Fibroblast of lung (primary cell): ENCODE measurements at regions not wholly inside any gene's neighbourhood (a gene's known extent, or its start where the extent isn't known, plus 50 kb on each side); places are given as distances from the start of the nearest gene placed in this dataset.
A peak's percentile ranks its signal among the peaks of the same experiment; 100 is the strongest.

Experiments
- DNase-seq, 2 donors: peaks; one replicate each; pipeline versions ENCODE4 v3.0.0 to v3.0.0-alpha.2; 2010; ENCODE audit warnings: low read depth in 2 of 2
- H2AFZ ChIP-seq: 2 replicates; pipeline ENCODE4 v1.5.1; 2012; ENCODE audit warnings: low read length, control low read depth, inconsistent platforms
- H3K27ac ChIP-seq: 2 replicates; pipeline ENCODE4 v1.5.1; 2011; ENCODE audit warnings: low read length, control low read depth; ENCODE audit not compliant: insufficient read depth
- H3K27me3 ChIP-seq: 2 replicates; pipeline ENCODE4 v1.5.1; 2011; ENCODE audit warnings: mild to moderate bottlenecking, low read length; ENCODE audit not compliant: control insufficient read depth, insufficient read depth
- H3K36me3 ChIP-seq: 2 replicates; pipeline ENCODE4 v1.5.1; 2011; ENCODE audit warnings: low read length; ENCODE audit not compliant: control insufficient read depth, insufficient read depth
- H3K4me1 ChIP-seq: 2 replicates; pipeline ENCODE4 v1.5.1; 2011; ENCODE audit warnings: low read length; ENCODE audit not compliant: control insufficient read depth, insufficient read depth; ENCODE audit errors: extremely low read depth
- H3K4me2 ChIP-seq: 2 replicates; pipeline ENCODE4 v1.5.1; 2011; ENCODE audit warnings: low read length, control low read depth; ENCODE audit not compliant: insufficient read depth; ENCODE audit errors: extremely low read depth
- H3K4me3 ChIP-seq, 4 experiments: fragments of 200-600 bp in 1 of 4; sonication (generic) in 1 of 4; replicated peaks in 1 of 4; 2 replicates each; pipeline ENCODE4 v1.5.1; 2011 to 2016; ENCODE audit warnings: low read length in 4 of 4, low read depth in 3 of 4, mild to moderate bottlenecking in 3 of 4, control low read depth in 2 of 4, inconsistent platforms in 1 of 4, mixed read lengths in 1 of 4; ENCODE audit not compliant: insufficient read depth in 1 of 4; ENCODE audit errors: control extremely low read depth in 1 of 4
- H3K79me2 ChIP-seq: 2 replicates; pipeline ENCODE4 v1.5.1; 2012; ENCODE audit warnings: mild to moderate bottlenecking, low read length, inconsistent platforms; ENCODE audit not compliant: control insufficient read depth, insufficient read depth
- H3K9ac ChIP-seq: 2 replicates; pipeline ENCODE4 v1.5.1; 2011; ENCODE audit warnings: mild to moderate bottlenecking, low read length, control low read depth; ENCODE audit not compliant: insufficient read depth
- H3K9me3 ChIP-seq: 2 replicates; pipeline ENCODE4 v1.5.1; 2012; ENCODE audit warnings: low read depth, low read length; ENCODE audit not compliant: control insufficient read depth, insufficient read depth
- H4K20me1 ChIP-seq: 2 replicates; pipeline ENCODE4 v1.5.1; 2011; ENCODE audit warnings: low read length; ENCODE audit not compliant: control insufficient read depth, insufficient read depth; ENCODE audit errors: extremely low read depth
- EZH2 ChIP-seq: IDR thresholded peaks from 2 replicates; pipeline ENCODE4 v1.5.1; 2012; ENCODE audit warnings: low read length, control low read depth, mild to moderate bottlenecking; ENCODE audit errors: missing control alignments
- TF ChIP-seq, protein P1 (sequence below), 2 donors: IDR thresholded peaks in 1 of 2; conservative IDR thresholded peaks in 1 of 2; 1 replicate in 1 of 2; 2 replicates in 1 of 2; pipeline ENCODE4 v1.5.1; 2011 to 2012; ENCODE audit warnings: low read length in 2 of 2, control low read depth in 1 of 2, inconsistent platforms in 1 of 2, low read depth in 1 of 2, mild to moderate bottlenecking in 1 of 2

DNA sequence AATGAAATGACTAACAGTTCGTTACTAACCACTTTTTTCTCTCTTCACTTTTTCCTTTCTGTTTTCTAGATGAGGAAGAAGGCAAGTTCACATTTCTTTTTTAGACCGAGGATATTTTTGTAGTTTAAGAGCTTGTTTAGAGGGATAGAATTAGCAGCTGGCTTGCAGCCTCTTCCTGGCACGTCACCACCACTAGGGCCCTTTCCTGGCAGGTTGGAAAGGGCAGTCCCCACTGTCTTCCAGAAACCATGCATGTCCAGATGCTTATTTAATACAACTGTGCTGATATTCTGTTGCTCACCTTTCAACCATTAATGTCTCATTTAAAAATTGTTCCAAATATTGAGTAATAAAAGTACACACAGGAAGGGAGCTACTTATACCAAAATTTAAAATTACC is 209.5 kb upstream of the PACRGL start:
- no peaks in the 10 kb centered on the region for H3K4me1 ChIP-seq
- no peaks in the 10 kb centered on the region for H3K9me3 ChIP-seq
- no peak overlapping the region for H2AFZ ChIP-seq
- no peak overlapping the region for H3K4me3 ChIP-seq
- no peaks in the 10 kb centered on the region for H3K27me3 ChIP-seq
- no peak for DNase-seq
- H3K27ac ChIP-seq, result no peak overlapping the region
- H3K79me2 ChIP-seq, result no peaks in the 10 kb centered on the region
- H3K4me2 ChIP-seq, result no peak overlapping the region
- H3K9ac ChIP-seq, result no peak overlapping the region
- no peaks in the 10 kb centered on the region for H3K36me3 ChIP-seq
- H4K20me1 ChIP-seq, result no peaks in the 10 kb centered on the region
- TF ChIP-seq, protein P1, sequence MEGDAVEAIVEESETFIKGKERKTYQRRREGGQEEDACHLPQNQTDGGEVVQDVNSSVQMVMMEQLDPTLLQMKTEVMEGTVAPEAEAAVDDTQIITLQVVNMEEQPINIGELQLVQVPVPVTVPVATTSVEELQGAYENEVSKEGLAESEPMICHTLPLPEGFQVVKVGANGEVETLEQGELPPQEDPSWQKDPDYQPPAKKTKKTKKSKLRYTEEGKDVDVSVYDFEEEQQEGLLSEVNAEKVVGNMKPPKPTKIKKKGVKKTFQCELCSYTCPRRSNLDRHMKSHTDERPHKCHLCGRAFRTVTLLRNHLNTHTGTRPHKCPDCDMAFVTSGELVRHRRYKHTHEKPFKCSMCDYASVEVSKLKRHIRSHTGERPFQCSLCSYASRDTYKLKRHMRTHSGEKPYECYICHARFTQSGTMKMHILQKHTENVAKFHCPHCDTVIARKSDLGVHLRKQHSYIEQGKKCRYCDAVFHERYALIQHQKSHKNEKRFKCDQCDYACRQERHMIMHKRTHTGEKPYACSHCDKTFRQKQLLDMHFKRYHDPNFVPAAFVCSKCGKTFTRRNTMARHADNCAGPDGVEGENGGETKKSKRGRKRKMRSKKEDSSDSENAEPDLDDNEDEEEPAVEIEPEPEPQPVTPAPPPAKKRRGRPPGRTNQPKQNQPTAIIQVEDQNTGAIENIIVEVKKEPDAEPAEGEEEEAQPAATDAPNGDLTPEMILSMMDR (conservative IDR thresholded peaks at IDR 0.05 in 1 of 2, IDR thresholded peaks at IDR 0.05 in 1 of 2; ENCODE audit: low read depth in 1 of 2, low read length in 2 of 2), result peak in 1 of 2 donors; percentile 12
- TF ChIP-seq EZH2, result no peak

DNA sequence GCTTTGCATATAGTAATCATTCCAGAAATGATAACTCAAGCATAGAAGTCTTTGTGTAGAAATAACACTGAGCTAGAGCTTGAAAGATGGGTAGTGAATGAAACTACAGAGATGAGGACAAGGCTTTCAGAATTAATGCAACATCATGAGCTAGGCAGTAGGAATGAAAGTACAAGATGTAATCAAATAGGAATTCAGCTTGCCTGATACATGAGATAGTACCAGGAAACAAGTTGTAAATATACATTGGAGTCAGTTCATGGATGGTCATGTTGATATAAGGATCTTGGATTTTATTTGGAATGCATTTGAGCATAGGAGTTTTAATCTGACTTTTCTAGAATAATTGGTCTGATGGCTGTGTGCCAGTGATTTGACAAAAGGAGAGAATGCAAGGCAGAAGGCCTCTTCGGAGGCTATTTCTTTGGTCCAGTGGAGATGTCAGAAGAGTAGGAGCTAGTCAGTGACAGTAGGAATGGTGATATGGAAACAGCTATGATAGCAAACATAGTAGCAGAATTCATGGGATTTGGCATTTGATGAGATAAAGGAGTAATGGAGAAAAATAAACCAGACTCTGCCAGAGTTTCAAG is 206.4 kb upstream of the PACRGL start:
- Histone ChIP-seq H3K9me3 (no peaks in the 10 kb centered on the region), H3K9ac (no peak overlapping the region), H3K27me3 (no peaks in the 10 kb centered on the region), H3K27ac (no peak overlapping the region), H3K4me1 (no peaks in the 10 kb centered on the region), H3K4me3 (no peak overlapping the region), H3K4me2 (no peak overlapping the region), H4K20me1 (no peaks in the 10 kb centered on the region), H3K79me2 (no peaks in the 10 kb centered on the region), H3K36me3 (no peaks in the 10 kb centered on the region), H2AFZ (no peak overlapping the region)
- TF ChIP-seq, protein P1 (conservative IDR thresholded peaks at IDR 0.05 in 1 of 2, IDR thresholded peaks at IDR 0.05 in 1 of 2; ENCODE audit: low read depth in 1 of 2, low read length in 2 of 2), result no peak
- no peak for TF ChIP-seq EZH2
- peak; percentile 55 to 58 for DNase-seq

DNA sequence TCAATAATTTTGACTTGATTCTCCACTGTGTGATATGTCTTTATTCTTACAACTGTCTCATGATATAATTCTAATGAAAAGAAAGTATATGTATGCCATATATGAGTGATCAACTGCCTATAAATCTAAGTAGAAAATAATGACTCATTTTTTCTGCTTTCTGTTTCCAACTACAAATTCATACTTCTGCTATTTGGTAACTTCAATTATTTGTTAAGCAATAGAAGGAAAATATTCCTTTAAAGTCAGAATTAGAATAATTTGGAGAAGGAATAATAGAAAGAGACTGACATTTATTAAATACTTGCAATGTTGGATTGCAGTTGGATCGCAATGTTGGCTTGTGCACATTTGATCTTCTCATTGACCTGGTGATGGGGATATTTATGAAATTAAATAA is 204.2 kb upstream of the PACRGL start:
- no peak overlapping the region for H3K4me2 ChIP-seq
- H3K4me3 ChIP-seq, result no peak overlapping the region
- no peaks in the 10 kb centered on the region for H4K20me1 ChIP-seq
- H3K27me3 ChIP-seq, result no peaks in the 10 kb centered on the region
- no peak overlapping the region for H2AFZ ChIP-seq
- H3K79me2 ChIP-seq, result no peaks in the 10 kb centered on the region
- H3K9ac ChIP-seq, result no peak overlapping the region
- H3K9me3 ChIP-seq, result no peaks in the 10 kb centered on the region
- H3K36me3 ChIP-seq, result no peaks in the 10 kb centered on the region
- no peak for TF ChIP-seq EZH2
- TF ChIP-seq, protein P1 (conservative IDR thresholded peaks at IDR 0.05 in 1 of 2, IDR thresholded peaks at IDR 0.05 in 1 of 2; ENCODE audit: low read depth in 1 of 2, low read length in 2 of 2), result no peak
- H3K4me1 ChIP-seq, result no peaks in the 10 kb centered on the region
- H3K27ac ChIP-seq, result peak overlapping the region; percentile 14
- peak in 1 of 2 donors; percentile 24 for DNase-seq
